ENCODE measurements at regions not wholly inside any gene's neighbourhood (a gene's known extent, or its start where the extent isn't known, plus 50 kb on each side); places are given as distances from the start of the nearest gene placed in this dataset.

DNA sequence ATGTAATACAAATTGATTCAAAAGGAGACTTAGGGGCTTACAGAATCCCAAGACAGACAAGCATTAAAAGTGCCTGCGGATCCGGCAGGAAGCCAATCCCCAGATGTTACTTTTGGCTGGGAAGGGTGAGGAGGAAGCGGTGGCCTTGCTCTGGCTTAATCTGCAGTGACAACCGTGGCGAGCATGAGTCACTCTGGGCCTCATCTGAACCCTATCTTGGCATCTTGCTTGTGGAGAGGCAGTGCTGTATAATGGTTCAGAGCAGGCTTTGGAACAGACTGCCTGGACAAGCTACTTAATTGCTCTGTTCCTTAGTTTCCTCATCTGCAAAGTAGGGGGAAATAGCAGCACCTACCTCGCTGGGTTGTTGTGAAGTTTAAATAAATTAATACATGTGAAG lies 74.1 kb downstream of the XCL2 start:
- no peak for DNase-seq
- intact Hi-C loops (cut with DNase I; ENCODE audit: low total_unique reads) = no loop called here
- Histone ChIP-seq H3K36me3 (ENCODE audit: low read depth, missing control alignments) (no peaks in the 10 kb centered on the region), H3K4me1 (peaks cover 6% of the 10 kb centered on the region), H3K4me3 (no peak overlapping the region), H3K27ac (no peak overlapping the region), H3K27me3 (no peaks in the 10 kb centered on the region), H3K9me3 (no peaks in the 10 kb centered on the region)
- TF ChIP-seq, protein P1, sequence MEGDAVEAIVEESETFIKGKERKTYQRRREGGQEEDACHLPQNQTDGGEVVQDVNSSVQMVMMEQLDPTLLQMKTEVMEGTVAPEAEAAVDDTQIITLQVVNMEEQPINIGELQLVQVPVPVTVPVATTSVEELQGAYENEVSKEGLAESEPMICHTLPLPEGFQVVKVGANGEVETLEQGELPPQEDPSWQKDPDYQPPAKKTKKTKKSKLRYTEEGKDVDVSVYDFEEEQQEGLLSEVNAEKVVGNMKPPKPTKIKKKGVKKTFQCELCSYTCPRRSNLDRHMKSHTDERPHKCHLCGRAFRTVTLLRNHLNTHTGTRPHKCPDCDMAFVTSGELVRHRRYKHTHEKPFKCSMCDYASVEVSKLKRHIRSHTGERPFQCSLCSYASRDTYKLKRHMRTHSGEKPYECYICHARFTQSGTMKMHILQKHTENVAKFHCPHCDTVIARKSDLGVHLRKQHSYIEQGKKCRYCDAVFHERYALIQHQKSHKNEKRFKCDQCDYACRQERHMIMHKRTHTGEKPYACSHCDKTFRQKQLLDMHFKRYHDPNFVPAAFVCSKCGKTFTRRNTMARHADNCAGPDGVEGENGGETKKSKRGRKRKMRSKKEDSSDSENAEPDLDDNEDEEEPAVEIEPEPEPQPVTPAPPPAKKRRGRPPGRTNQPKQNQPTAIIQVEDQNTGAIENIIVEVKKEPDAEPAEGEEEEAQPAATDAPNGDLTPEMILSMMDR (IDR thresholded peaks at IDR 0.05) = no peak
- no peak for TF ChIP-seq POLR2A (IDR thresholded peaks at IDR 0.05)
- WGBS, 2 donors = 30 to 36% methylated on average over 6 of the region's 6 CpGs

DNA sequence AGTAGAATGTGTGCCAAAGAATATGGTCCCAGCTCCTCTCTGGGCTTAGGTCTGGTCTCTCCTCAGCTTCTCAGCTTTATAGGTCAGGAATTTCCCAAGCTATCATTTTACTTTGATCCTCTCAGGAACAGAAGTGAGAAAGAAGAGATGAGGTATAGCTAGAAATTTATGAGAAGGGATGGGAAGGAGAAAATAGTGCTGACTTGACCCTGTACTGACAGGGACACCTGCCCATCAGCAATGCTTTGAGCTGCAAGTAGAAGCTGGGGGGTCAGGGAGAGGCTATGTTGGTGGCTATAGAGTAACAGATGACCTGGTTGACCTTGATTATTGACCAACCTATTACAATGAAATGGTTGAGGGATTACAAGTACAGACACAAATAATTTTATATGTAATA lies 75.0 kb downstream of the XCL2 start:
- Histone ChIP-seq H3K27me3 (no peaks in the 10 kb centered on the region), H3K4me1 (peaks cover 6% of the 10 kb centered on the region), H3K27ac (no peak overlapping the region), H3K9me3 (no peaks in the 10 kb centered on the region), H3K4me3 (no peak overlapping the region), H3K36me3 (ENCODE audit: low read depth, missing control alignments) (no peaks in the 10 kb centered on the region)
- DNase-seq = no peak
- intact Hi-C loops (cut with DNase I; ENCODE audit: low total_unique reads) = no loop called here
- no peak for TF ChIP-seq POLR2A (IDR thresholded peaks at IDR 0.05)
- TF ChIP-seq, protein P1 (IDR thresholded peaks at IDR 0.05) = no peak

GRCh38 chr1:168468042-168468809 lies 75.6 kb downstream of the XCL2 start:
- no peaks in the 10 kb centered on the region for H3K27me3 ChIP-seq
- intact Hi-C loops (cut with DNase I; ENCODE audit: low total_unique reads) = no loop called here
- TF ChIP-seq, protein P1 (IDR thresholded peaks at IDR 0.05) = no peak
- WGBS, 2 donors = 71% methylated on average over 5 of the region's 5 CpGs
- no peaks in the 10 kb centered on the region for H3K9me3 ChIP-seq
- no peaks in the 10 kb centered on the region for H3K36me3 ChIP-seq (ENCODE audit: low read depth, missing control alignments)
- DNase-seq = no peak
- H3K4me1 ChIP-seq = peaks cover 6% of the 10 kb centered on the region
- H3K27ac ChIP-seq = no peak overlapping the region
- H3K4me3 ChIP-seq = no peak overlapping the region

DNA sequence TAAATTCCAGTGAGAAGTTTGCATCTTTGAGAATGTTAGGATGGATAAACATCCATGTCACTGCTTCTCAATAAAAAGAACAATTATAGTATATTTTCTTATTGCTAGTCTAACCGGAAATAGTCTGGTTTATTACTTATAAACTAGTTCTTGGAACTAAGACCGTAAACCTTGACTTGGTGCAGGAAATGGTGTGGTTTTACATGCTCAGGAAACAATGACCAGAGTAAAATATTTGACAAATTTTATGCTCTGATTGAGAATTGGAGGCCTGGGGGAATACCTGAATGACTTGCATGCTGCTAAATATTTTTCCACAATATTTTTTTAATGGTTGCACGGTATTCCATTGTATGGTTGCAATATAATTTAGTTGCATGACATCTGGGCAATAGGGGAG lies 76.3 kb downstream of the XCL2 start:
- WGBS, 2 donors = 73 to 89% methylated on average over 3 of the region's 3 CpGs
- Histone ChIP-seq H3K27ac (no peak overlapping the region), H3K27me3 (no peaks in the 10 kb centered on the region), H3K36me3 (ENCODE audit: low read depth, missing control alignments) (no peaks in the 10 kb centered on the region), H3K4me1 (peaks cover 6% of the 10 kb centered on the region), H3K9me3 (no peaks in the 10 kb centered on the region), H3K4me3 (no peak overlapping the region)
- DNase-seq = no peak
- intact Hi-C loops (cut with DNase I; ENCODE audit: low total_unique reads) = no loop called here
- TF ChIP-seq, protein P1 (IDR thresholded peaks at IDR 0.05) = no peak
- no peak for TF ChIP-seq POLR2A (IDR thresholded peaks at IDR 0.05)

DNA sequence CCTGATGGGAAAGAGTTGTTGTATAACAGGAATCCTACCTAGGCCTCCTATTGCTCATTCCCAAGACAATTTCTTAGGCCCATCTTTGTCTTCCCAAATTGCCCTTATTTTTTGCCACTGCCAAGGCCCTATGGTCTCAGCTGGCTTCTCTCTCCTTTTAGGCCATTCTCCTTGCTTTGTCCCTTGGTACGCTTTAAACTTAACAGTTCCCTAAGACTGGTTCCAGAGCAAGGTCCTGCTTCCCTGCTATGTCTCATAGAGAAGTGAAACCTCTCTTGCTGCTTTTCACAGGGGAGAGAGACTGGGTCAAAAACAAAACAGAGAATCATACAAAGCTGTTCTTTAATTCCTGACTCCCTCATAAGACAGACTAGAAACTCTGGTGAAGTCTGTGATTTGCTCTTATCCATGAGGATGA lies 77.1 kb downstream of the XCL2 start:
- Histone ChIP-seq H3K4me1 (peaks cover 6% of the 10 kb centered on the region), H3K36me3 (ENCODE audit: low read depth, missing control alignments) (no peaks in the 10 kb centered on the region), H3K27ac (no peak overlapping the region), H3K9me3 (no peaks in the 10 kb centered on the region), H3K27me3 (no peaks in the 10 kb centered on the region), H3K4me3 (no peak overlapping the region)
- intact Hi-C loops (cut with DNase I; ENCODE audit: low total_unique reads) = no loop called here
- no peak for TF ChIP-seq POLR2A (IDR thresholded peaks at IDR 0.05)
- TF ChIP-seq, protein P1 (IDR thresholded peaks at IDR 0.05) = no peak
- no peak for DNase-seq
- WGBS, 2 donors = 89 to 94% methylated on average over 1 of the region's 1 CpG

Measured in testis (tissue), 2 donors.